B cell (primary cell): ENCODE measurements at regions not wholly inside any gene's neighbourhood (a gene's known extent, or its start where the extent isn't known, plus 50 kb on each side); places are given as distances from the start of the nearest gene placed in this dataset.

Source experiments
- CTCF ChIP-seq: fragments of 200-600 bp; IDR thresholded peaks from one replicate; pipeline ENCODE4 v1.8.0; 2022; ENCODE audit warnings: antibody characterized with exemption, mild to moderate bottlenecking
- EZH2 ChIP-seq: IDR thresholded peaks from 2 replicates; pipeline ENCODE4 v1.6.1; 2012; ENCODE audit warnings: borderline replicate concordance, low read depth, mild to moderate bottlenecking, moderate library complexity, low read length; ENCODE audit not compliant: insufficient read depth, poor library complexity, severe bottlenecking

DNA sequence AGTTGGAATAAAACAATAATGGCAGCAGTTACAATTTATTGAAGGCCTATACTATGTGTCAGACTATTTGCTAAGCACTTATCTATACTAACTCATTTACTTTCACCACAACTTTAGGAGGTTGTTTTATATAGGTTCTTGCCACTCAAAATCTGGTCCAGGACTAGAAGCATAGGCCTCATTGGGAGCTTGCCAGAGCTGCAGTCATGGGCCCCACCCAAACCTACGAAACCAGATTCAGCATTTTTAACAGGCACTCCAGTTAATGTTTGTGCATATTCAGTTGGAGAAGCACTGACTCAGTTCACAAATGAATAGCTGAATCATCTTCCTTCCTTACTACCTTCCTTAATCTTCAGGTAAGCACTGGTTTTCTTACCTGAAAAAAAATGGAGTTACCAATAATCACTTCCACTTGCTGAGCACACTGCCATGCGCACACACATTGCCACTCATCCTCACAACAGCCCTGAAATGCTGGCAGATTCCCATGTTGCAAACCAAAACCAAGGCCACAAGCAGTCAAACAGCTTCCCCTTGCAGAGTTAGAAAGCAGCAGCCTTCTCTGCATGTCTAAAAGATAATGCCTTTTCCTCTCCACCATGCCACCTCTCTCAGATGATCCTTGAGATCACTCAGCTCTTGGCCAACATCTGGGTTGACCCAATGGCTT is 122.4 kb downstream of the SLC16A9 start:
- TF ChIP-seq CTCF (no peak), EZH2 (no peak)
